ENCODE measurements at regions not wholly inside any gene's neighbourhood (a gene's known extent, or its start where the extent isn't known, plus 50 kb on each side); places are given as distances from the start of the nearest gene placed in this dataset.
"Not testable (repeated sequence)": the region's sequence is repeated elsewhere in the genome, so short reads cannot be mapped to it uniquely, and the experiment has no call there.

GRCh38 chr21:35399002-35399530, 350.0 kb upstream of the RUNX1 start:
- DNase-seq (ENCODE audit: low spot score): no peak

- DNase-seq (ENCODE audit: low spot score): no peak
Observed at GRCh38 chr21:35398346-35398982, 349.4 kb upstream of the RUNX1 start.

DNA sequence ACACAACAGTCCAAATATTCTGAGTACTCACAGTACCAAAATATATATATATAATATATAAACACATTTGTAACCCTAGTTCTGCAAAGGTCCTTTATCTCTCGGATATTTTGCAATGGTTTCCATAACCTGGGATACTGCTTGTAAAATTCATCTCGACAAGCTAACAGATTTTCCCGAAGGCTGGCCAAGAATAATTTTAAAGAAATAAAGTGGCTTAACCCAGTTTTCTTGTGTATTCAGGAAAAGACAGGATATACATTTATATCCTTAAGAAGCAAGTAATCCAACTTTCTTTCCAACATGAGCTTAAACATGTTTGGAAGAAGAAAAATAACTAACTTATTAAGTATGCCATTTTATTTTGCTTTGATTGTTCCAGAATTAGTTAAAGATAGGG, 348.7 kb upstream of the RUNX1 start:
- DNase-seq (ENCODE audit: low spot score): no peak

- DNase-seq (ENCODE audit: low spot score): no peak
Observed at GRCh38 chr21:35396655-35397054, 347.6 kb upstream of the RUNX1 start.

DNA sequence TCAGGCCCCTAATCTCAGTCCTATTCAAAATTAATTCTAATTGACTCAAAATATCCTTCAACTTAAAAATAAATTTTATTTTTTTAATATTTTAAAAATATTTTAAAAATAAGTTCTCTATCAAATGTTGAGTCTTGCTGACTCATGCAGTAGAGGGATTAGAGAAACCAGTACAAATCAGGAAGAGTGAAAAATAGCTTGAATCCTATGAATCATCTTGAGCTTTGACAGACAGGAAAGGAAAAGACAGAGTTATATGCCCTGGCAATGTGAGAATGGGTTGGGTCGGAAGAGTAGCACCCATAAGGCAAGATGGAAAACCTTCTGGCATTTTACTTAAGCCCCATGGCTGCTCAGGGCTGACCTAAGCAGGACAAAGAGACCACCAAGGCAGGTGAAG, 346.6 kb upstream of the RUNX1 start:
- DNase-seq (ENCODE audit: low spot score): no peak

GRCh38 chr21:35394634-35395369, 345.7 kb upstream of the RUNX1 start:
- DNase-seq (ENCODE audit: low spot score): no peak

DNA sequence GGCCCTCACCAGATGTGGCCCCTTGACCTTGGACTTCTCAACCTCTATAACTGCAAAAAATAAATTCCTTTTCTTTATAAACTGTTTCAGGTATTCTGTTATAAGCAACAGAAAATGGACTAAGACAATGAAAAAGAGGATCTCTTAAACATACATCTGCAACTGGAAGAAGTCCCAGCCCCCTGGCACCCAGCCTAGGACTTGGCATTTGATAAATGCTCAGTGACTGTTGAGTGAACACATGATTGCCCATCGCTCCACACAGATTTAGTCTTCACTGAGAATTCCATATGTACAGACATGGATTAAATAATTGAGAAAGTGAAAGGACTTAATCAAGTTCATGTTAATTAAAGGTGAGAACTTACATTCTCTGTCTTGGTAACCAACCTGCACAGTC, 344.9 kb upstream of the RUNX1 start:
- no peak for DNase-seq (ENCODE audit: low spot score)

DNA sequence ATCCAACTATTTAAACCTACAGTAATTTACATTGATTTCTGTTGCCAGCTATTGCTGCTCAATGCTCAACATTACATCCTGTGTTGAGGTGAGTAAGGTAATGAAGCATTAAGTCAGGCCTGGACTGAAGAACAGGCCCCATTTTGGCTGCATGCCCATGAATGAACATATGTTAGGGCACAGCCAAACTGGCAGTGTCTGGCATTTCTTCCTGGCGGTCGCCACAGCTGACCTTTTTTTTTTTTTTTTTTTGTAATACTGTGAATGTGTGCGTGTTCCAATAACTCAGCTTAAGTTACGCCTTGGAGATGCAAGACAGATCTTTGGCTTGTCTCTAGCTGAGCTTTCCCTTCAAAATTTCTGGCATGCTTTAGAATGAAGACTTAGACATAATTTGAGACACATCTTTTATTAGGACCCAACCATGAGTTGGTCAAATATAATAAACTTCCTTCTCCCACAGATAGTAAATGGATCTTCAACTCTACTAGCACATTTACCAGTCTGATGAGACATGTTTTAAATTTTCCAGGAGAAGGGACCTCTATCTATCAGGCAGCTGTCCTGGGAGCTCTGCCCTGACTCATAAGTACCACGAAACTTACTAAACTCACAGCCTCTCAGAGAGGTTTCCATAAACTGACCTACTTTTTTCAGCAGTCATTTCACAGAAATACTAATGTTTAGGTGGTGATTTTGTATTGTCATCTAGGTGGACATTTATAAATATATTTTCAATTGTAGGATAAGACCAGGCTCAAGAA, 341.1 kb upstream of the RUNX1 start:
- DNase-seq (ENCODE audit: low spot score): no peak

GRCh38 chr21:35386491-35387079, 337.5 kb upstream of the RUNX1 start:
- DNase-seq (ENCODE audit: low spot score): no peak

GRCh38 chr21:35384375-35384774, 335.3 kb upstream of the RUNX1 start:
- DNase-seq (ENCODE audit: low spot score): no peak

DNA sequence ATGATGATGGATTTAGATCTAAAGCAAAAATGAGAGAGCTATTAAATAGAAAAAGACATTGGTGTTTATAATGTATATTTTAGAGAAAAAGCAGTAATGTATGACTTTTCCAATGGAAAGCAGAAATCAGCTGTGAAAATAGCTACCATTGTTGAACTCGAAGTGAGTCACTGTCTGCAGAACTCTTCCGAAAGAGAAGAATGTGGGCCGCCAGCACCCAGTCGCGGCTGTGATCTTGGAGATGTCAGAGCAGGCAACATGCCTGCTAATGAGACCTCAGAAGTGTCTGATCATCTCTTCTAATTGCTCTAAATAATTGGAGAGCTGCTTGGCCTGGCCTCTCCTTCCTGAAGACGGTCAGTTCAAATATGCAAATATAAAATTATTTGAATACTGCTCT, 333.6 kb upstream of the RUNX1 start:
- DNase-seq (ENCODE audit: low spot score): no peak

GRCh38 chr21:35381743-35382310, 332.7 kb upstream of the RUNX1 start:
- DNase-seq (ENCODE audit: low spot score): no peak

GRCh38 chr21:35380304-35380703, 331.2 kb upstream of the RUNX1 start:
- DNase-seq (ENCODE audit: low spot score): not testable (repeated sequence)

- no peak for DNase-seq (ENCODE audit: low spot score)
Observed at GRCh38 chr21:35378881-35379280, 329.8 kb upstream of the RUNX1 start.

DNA sequence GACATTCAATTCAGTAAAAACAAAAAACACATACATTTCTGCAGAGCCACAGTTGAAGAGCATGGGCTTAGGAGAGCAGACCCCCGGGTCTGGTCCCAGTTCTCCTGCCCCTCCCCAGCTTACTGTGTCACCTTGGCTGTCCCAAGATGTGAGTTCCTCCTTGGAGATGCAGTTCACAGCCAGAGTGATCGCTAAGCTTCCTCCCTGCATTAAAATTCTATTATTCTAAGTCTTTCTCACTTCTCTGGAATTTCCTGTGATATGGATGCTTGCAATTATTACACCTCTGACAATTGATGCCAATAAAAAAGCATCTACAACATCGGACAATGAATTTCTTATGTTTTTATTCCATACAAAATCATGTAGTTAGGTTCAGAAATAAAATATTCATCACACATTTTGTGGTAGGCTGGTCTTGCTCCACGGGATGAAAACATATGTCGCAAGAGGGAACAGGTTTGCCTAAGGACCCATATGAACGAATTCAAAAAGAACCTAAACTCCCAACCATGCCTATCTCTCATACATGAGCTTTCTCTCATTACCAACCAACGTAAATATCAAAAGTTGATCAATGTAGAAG, 328.5 kb upstream of the RUNX1 start:
- no peak for DNase-seq (ENCODE audit: low spot score)

DNA sequence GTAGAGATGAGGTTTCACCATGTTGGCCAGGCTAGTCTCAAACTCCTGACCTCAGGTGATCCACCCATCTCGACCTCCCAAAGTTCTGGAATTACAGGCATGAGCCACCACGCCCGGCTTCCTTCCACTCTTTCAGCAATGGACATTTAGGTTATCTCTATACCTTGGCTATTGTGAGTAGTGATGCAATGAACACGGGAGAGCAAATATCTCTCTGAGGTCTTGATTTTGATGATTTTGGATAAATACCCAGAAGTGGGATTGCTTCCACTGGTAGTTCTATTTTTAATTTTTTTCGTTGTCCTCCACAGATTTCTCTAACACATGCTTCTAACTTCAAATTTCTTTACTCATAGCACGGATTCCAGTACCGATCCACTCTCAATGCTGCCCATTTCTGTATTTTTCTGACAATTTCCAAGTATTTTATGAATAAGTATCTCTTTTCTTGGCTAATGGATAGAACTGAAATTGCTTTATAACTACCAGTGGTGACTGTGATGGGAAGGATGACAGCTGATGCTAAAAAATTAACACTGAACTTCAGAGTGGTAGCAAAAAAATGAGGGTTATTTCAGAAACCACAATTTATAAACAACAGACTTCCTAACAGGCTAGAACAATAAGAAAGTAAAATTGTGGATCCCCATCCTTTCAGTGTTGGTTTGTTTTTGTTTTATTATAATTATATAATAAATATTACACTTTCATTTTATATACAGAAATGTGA, 327.5 kb upstream of the RUNX1 start:
- DNase-seq (ENCODE audit: low spot score): no peak

GRCh38 chr21:35375115-35375514, 326.0 kb upstream of the RUNX1 start:
- no peak for DNase-seq (ENCODE audit: low spot score)

- no peak for DNase-seq (ENCODE audit: low spot score)
Observed at GRCh38 chr21:35373998-35374397, 324.9 kb upstream of the RUNX1 start.

DNA sequence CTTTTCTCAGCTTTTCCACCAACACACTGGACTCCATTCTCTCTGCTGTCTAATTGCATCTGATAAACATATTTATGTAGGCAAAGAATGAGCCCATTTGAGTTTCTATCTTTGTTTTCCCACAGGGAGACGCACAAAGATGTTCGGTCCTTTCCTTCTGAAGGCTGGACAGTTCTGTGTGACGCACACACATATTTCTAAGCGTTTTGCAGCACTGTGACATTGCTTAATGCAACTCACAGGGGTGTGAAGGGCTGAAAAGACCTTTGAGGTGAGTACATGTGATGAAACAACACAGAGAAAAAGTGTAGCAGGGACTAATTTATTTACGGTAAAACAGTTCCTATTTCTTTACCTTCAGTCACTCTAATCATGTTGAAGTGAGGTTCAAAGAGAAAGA, 323.1 kb upstream of the RUNX1 start:
- no peak for DNase-seq (ENCODE audit: low spot score)

DNA sequence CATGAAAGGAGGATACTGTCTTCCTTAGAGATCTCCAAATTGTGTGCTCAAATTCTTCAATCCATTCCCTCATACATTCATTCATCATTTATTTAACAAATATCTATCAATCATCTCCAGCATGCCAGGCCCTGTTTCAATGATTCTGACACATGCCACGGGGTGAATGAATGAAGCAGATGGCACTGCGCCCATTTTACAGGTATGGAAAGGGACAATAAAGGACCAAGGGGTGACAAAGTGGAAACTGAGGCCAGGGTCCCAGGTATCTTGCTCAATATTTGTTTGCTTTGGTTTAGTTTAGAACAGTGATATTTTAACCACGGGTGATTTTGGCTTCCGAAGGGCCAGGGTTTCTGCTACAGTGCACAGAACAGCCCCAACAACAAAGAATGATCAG, 321.6 kb upstream of the RUNX1 start:
- no peak for DNase-seq (ENCODE audit: low spot score)

DNA sequence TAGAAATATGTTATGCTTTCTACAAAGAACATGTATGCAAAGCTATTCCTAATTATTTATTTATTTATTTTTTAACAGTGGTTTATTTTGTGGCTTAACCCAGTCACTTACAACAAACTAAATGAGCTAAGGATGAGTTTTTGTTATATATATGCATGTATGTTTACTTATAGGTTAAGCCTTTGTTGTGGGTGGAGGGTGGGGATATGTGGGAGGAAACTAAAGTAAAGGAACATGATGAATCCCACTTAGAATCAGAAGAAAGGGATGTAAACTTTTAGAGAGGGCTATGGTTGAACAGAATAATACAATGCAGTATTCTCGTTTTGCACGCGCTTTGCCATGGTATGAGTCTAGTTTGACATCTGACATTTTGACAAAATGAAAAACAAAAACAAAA, 321.0 kb upstream of the RUNX1 start:
- no peak for DNase-seq (ENCODE audit: low spot score)

All from germinal center (tissue), 1 donor.